HCT116 (cell line): ENCODE measurements at regions not wholly inside any gene's neighbourhood (a gene's known extent, or its start where the extent isn't known, plus 50 kb on each side); places are given as distances from the start of the nearest gene placed in this dataset.

ENCODE experiments used
- ATAC-seq: fragments of 200-7000 bp; cut with Tn5 transposase; 2 replicates; pipeline ENCODE4 v1.9.1; 2020; ENCODE audit warnings: mild to moderate bottlenecking, moderate library complexity
- BruUV-seq: library from RNA; stranded (reverse); fragments of 400-500 nt; replicated peaks from 2 replicates; lab custom pipeline; 2021; lab: Mats Ljungman, UMichigan
- CTCF ChIA-PET: fragments of 300-600 bp; sonication (Branson Sonifier 250); formaldehyde crosslinking; loops from one replicate; lab custom pipeline; 2021; ENCODE audit warnings: antibody characterized with exemption; lab: Charles Lee
- POLR2A ChIA-PET: fragments of 300-600, 350-600 bp; sonication (Branson Sonifier 250); formaldehyde crosslinking; loops from one replicate; lab custom pipeline; 2021; ENCODE audit warnings: antibody characterized with exemption; lab: Charles Lee
- RAD21 ChIA-PET, 2 experiments: fragments of 300-600 bp; sonication (Branson Sonifier 250); formaldehyde crosslinking; loops; one replicate each; lab custom pipeline; 2023; ENCODE audit warnings: low total read pairs in 2 of 2; ENCODE audit not compliant: uncharacterized antibody in 2 of 2, unreplicated experiment in 2 of 2, low non-redundant PET in 1 of 2; lab: Charles Lee
- DNase-seq: peaks from one replicate; pipeline ENCODE4 v3.0.0-alpha.2; 2010; ENCODE audit warnings: low read depth, low spot score
- H2AFZ ChIP-seq: fragments of 200-600 bp; shearing (Covaris generic), sonication (generic); 2 replicates; pipeline ENCODE4 v1.6.1; 2017; ENCODE audit warnings: low read depth, mixed run types, mixed read lengths, antibody characterized with exemption, low read length; ENCODE audit not compliant: poor library complexity, severe bottlenecking
- H3K27ac ChIP-seq: 2 replicates; pipeline ENCODE4 v1.5.1; 2012; ENCODE audit warnings: low read depth, low read length
- H3K27me3 ChIP-seq: fragments of 200-600 bp; sonication (generic); 2 replicates; pipeline ENCODE4 v1.6.1; 2016; ENCODE audit warnings: mixed run types, low read length, mixed read lengths; ENCODE audit not compliant: insufficient read depth
- H3K36me3 ChIP-seq, 2 experiments: fragments of 200-500 bp in 1 of 2; fragments of 200-600 bp in 1 of 2; sonication (Bioruptor generic) in 1 of 2; sonication (generic) in 1 of 2; 2 replicates each; pipeline versions ENCODE4 v1.5.1 to v1.6.1; 2014 to 2016; ENCODE audit warnings: low read length in 2 of 2, inconsistent platforms in 1 of 2, mixed read lengths in 1 of 2, mixed run types in 1 of 2; ENCODE audit not compliant: insufficient read depth in 2 of 2, control insufficient read depth in 1 of 2
- H3K4me1 ChIP-seq, 2 experiments: fragments of 200-600 bp in 1 of 2; sonication (generic) in 1 of 2; 2 replicates each; pipeline versions ENCODE4 v1.5.1 to v1.6.1; 2012 to 2017; ENCODE audit warnings: low read length in 2 of 2, inconsistent platforms in 1 of 2, mild to moderate bottlenecking in 1 of 2, mixed read lengths in 1 of 2, mixed run types in 1 of 2, moderate library complexity in 1 of 2; ENCODE audit not compliant: insufficient read depth in 2 of 2, control insufficient read depth in 1 of 2
- H3K4me2 ChIP-seq: fragments of 200-600 bp; sonication (generic); 2 replicates; pipeline ENCODE4 v1.6.1; 2017; ENCODE audit warnings: mixed run types, low read length, mixed read lengths
- H3K4me3 ChIP-seq, 2 experiments: fragments of 200-600 bp in 1 of 2; sonication (generic) in 1 of 2; replicated peaks in 1 of 2; 2 replicates each; pipeline ENCODE4 v1.5.1; 2011 to 2016; ENCODE audit warnings: low read length in 2 of 2, control low read depth in 1 of 2, low read depth in 1 of 2, mild to moderate bottlenecking in 1 of 2, mixed read lengths in 1 of 2, mixed run types in 1 of 2
- H3K79me2 ChIP-seq: fragments of 200-600 bp; sonication (generic); 2 replicates; pipeline ENCODE4 v1.6.1; 2017; ENCODE audit warnings: mild to moderate bottlenecking, mixed run types, low read length, moderate library complexity, mixed read lengths; ENCODE audit not compliant: insufficient read depth
- H3K9ac ChIP-seq: fragments of 200-600 bp; sonication (generic); 2 replicates; pipeline ENCODE4 v1.6.1; 2016; ENCODE audit warnings: low read length, mixed read lengths
- H3K9me2 ChIP-seq: fragments of 200-600 bp; sonication (generic), shearing (Covaris generic); 2 replicates; pipeline ENCODE4 v1.6.1; 2017; ENCODE audit warnings: mixed run types, mild to moderate bottlenecking, moderate library complexity; ENCODE audit not compliant: insufficient read depth
- H3K9me3 ChIP-seq, 2 experiments: fragments of 200-500 bp in 1 of 2; fragments of 200-600 bp in 1 of 2; sonication (Bioruptor generic) in 1 of 2; sonication (generic) in 1 of 2; 2 replicates each; pipeline ENCODE4 v1.6.1; 2014 to 2017; ENCODE audit warnings: low read length in 2 of 2, mixed read lengths in 2 of 2, inconsistent platforms in 1 of 2, low read depth in 1 of 2, mild to moderate bottlenecking in 1 of 2, mixed run types in 1 of 2, moderate library complexity in 1 of 2; ENCODE audit not compliant: control insufficient read depth in 1 of 2, insufficient read depth in 1 of 2
- H4K20me1 ChIP-seq: fragments of 200-600 bp; sonication (generic), shearing (Covaris generic); 2 replicates; pipeline ENCODE4 v1.6.1; 2017; ENCODE audit warnings: mixed run types, mild to moderate bottlenecking, moderate library complexity; ENCODE audit not compliant: insufficient read depth
- ATF3 ChIP-seq: IDR thresholded peaks from 2 replicates; pipeline ENCODE4 v1.6.1; 2012
- CEBPB ChIP-seq: IDR thresholded peaks from 2 replicates; pipeline ENCODE4 v1.6.1; 2012; ENCODE audit warnings: low read depth
- EGR1 ChIP-seq: IDR thresholded peaks from 2 replicates; pipeline ENCODE4 v1.6.1; 2012; ENCODE audit warnings: low read depth
- ELF1 ChIP-seq: IDR thresholded peaks from 2 replicates; pipeline ENCODE4 v1.6.1; 2012; ENCODE audit warnings: low read depth, borderline replicate concordance
- JUND ChIP-seq: IDR thresholded peaks from 2 replicates; pipeline ENCODE4 v1.6.1; 2012
- MAX ChIP-seq: IDR thresholded peaks from 2 replicates; pipeline ENCODE4 v1.6.1; 2012
- POLR2A ChIP-seq: IDR thresholded peaks from 2 replicates; pipeline ENCODE4 v1.7.0; 2011; ENCODE audit warnings: borderline replicate concordance; ENCODE audit not compliant: insufficient read depth, insufficient read length; ENCODE audit errors: extremely low read depth
- RAD21 ChIP-seq: IDR thresholded peaks from 2 replicates; pipeline ENCODE4 v1.6.1; 2012; ENCODE audit warnings: low read depth, mild to moderate bottlenecking
- REST ChIP-seq: IDR thresholded peaks from 2 replicates; pipeline ENCODE4 v1.6.1; 2012; ENCODE audit warnings: low read depth
- YY1 ChIP-seq: IDR thresholded peaks from 2 replicates; pipeline ENCODE4 v1.6.1; 2011; ENCODE audit warnings: low read length, low read depth, moderate library complexity, mild to moderate bottlenecking; ENCODE audit not compliant: insufficient replicate concordance; ENCODE audit errors: extremely low read depth
- ZBTB33 ChIP-seq: IDR thresholded peaks from 2 replicates; pipeline ENCODE4 v1.6.1; 2011; ENCODE audit warnings: mild to moderate bottlenecking, low read length, moderate library complexity; ENCODE audit not compliant: insufficient replicate concordance; ENCODE audit errors: extremely low read depth
- ZFX ChIP-seq: fragments of 450-650 bp; IDR thresholded peaks from 2 replicates; pipeline ENCODE4 v1.6.1; 2017
- intact Hi-C: fragments of 100-400 bp; cut with micrococcal nuclease; formaldehyde crosslinking; loops from 2 replicates; pipeline ENCODE4 v1.10.0; 2022

GRCh38 chr18:47399475-47399874 lies 148.0 kb upstream of the SKOR2 start:
- ChIA-PET POLR2A (no interaction called here), CTCF (no interaction called here), RAD21 (no interaction called here)
- H4K20me1 ChIP-seq = no peaks in the 10 kb centered on the region
- no peak for ATAC-seq
- TF ChIP-seq REST (no peak), EGR1 (no peak), ATF3 (no peak), POLR2A (no peak), JUND (no peak), YY1 (no peak), MAX (no peak), CEBPB (no peak), ZBTB33 (no peak), ELF1 (no peak), RAD21 (no peak), ZFX (no peak)
- no peak overlapping the region for H3K9ac ChIP-seq
- no peaks in the 10 kb centered on the region for H3K79me2 ChIP-seq
- H3K4me1 ChIP-seq = no peaks in the 10 kb centered on the region
- no TSS peak for BruUV-seq
- H3K36me3 ChIP-seq = no peaks in the 10 kb centered on the region
- H2AFZ ChIP-seq = no peak overlapping the region
- H3K27me3 ChIP-seq = 0 out of 2 replicates have a peak, but pooled peaks cover 11% of the 10 kb centered on the region
- no peak overlapping the region for H3K4me2 ChIP-seq
- H3K4me3 ChIP-seq = no peak overlapping the region
- no peaks in the 10 kb centered on the region for H3K9me2 ChIP-seq
- intact Hi-C loops = no loop called here
- no peaks in the 10 kb centered on the region for H3K9me3 ChIP-seq
- DNase-seq = no peak
- no peak overlapping the region for H3K27ac ChIP-seq
